Effector memory CD4-positive, alpha-beta T cell (primary cell): ENCODE measurements at regions not wholly inside any gene's neighbourhood (a gene's known extent, or its start where the extent isn't known, plus 50 kb on each side); places are given as distances from the start of the nearest gene placed in this dataset.

Experiments
- DNase-seq, 3 donors: peaks; one replicate each; pipeline ENCODE4 v3.0.0-alpha.2; 2020
- H3K27ac ChIP-seq: 2 replicates; pipeline ENCODE4 v1.7.0; 2013; ENCODE audit warnings: mild to moderate bottlenecking, low read length, moderate library complexity; ENCODE audit not compliant: insufficient read depth, poor library complexity, severe bottlenecking
- H3K27me3 ChIP-seq: replicated peaks from 2 replicates; pipeline ENCODE4 v1.7.0; 2013; ENCODE audit warnings: mild to moderate bottlenecking, low read length; ENCODE audit not compliant: insufficient read depth, control insufficient read depth, poor library complexity, severe bottlenecking
- H3K36me3 ChIP-seq: 2 replicates; pipeline ENCODE4 v1.7.0; 2013; ENCODE audit warnings: mild to moderate bottlenecking, low read length, moderate library complexity; ENCODE audit not compliant: control insufficient read depth, insufficient read depth
- H3K4me1 ChIP-seq: 2 replicates; pipeline ENCODE4 v1.7.0; 2013; ENCODE audit warnings: low read length, mild to moderate bottlenecking; ENCODE audit not compliant: control insufficient read depth, insufficient read depth, poor library complexity, severe bottlenecking
- H3K4me3 ChIP-seq: 2 replicates; pipeline ENCODE4 v1.7.0; 2013; ENCODE audit warnings: low read length, low read depth, mild to moderate bottlenecking; ENCODE audit not compliant: insufficient read depth, poor library complexity, severe bottlenecking
- H3K9me3 ChIP-seq: 2 replicates; pipeline ENCODE4 v1.7.0; 2013; ENCODE audit warnings: mild to moderate bottlenecking, low read length, moderate library complexity; ENCODE audit not compliant: control insufficient read depth

- H3K27ac ChIP-seq, result no peak overlapping the region
- H3K36me3 ChIP-seq, result no peaks in the 10 kb centered on the region
- no peaks in the 10 kb centered on the region for H3K9me3 ChIP-seq
- H3K4me3 ChIP-seq, result no peak overlapping the region
- H3K4me1 ChIP-seq, result no peaks in the 10 kb centered on the region
- DNase-seq, result no peak
- H3K27me3 ChIP-seq, result no peaks in the 10 kb centered on the region
These were observed 1063.1 kb downstream of the NTRK3 start for GRCh38 chr15:87193481-87193880.

- no peak overlapping the region for H3K27ac ChIP-seq
- H3K4me3 ChIP-seq, result no peak overlapping the region
- DNase-seq, result no peak
- no peaks in the 10 kb centered on the region for H3K36me3 ChIP-seq
- H3K27me3 ChIP-seq, result no peaks in the 10 kb centered on the region
- no peaks in the 10 kb centered on the region for H3K4me1 ChIP-seq
- H3K9me3 ChIP-seq, result no peaks in the 10 kb centered on the region
These were observed 1088.0 kb downstream of the AGBL1 start for GRCh38 chr15:87167706-87168105.

- H3K4me3 ChIP-seq, result no peak overlapping the region
- no peak overlapping the region for H3K27ac ChIP-seq
- H3K9me3 ChIP-seq, result no peaks in the 10 kb centered on the region
- H3K27me3 ChIP-seq, result no peaks in the 10 kb centered on the region
- DNase-seq, result no peak
- no peaks in the 10 kb centered on the region for H3K36me3 ChIP-seq
- no peaks in the 10 kb centered on the region for H3K4me1 ChIP-seq
These were observed 1087.4 kb downstream of the AGBL1 start for GRCh38 chr15:87167055-87167454.

GRCh38 chr15:87155771-87156170, 1076.1 kb downstream of the AGBL1 start:
- Histone ChIP-seq H3K9me3 (no peaks in the 10 kb centered on the region), H3K27ac (no peak overlapping the region), H3K27me3 (no peaks in the 10 kb centered on the region), H3K36me3 (no peaks in the 10 kb centered on the region), H3K4me1 (no peaks in the 10 kb centered on the region), H3K4me3 (no peak overlapping the region)
- no peak for DNase-seq

- no peaks in the 10 kb centered on the region for H3K9me3 ChIP-seq
- H3K27ac ChIP-seq, result no peak overlapping the region
- H3K27me3 ChIP-seq, result no peaks in the 10 kb centered on the region
- no peaks in the 10 kb centered on the region for H3K36me3 ChIP-seq
- DNase-seq, result no peak
- no peaks in the 10 kb centered on the region for H3K4me1 ChIP-seq
- no peak overlapping the region for H3K4me3 ChIP-seq
These were observed 1075.1 kb downstream of the AGBL1 start for GRCh38 chr15:87154761-87155160.

GRCh38 chr15:87151202-87151748, 1071.6 kb downstream of the AGBL1 start:
- no peak for DNase-seq
- no peaks in the 10 kb centered on the region for H3K9me3 ChIP-seq

GRCh38 chr15:87145696-87146095, 1066.0 kb downstream of the AGBL1 start:
- DNase-seq, result no peak
- Histone ChIP-seq H3K9me3 (no peaks in the 10 kb centered on the region), H3K27ac (no peak overlapping the region), H3K36me3 (no peaks in the 10 kb centered on the region), H3K4me1 (no peaks in the 10 kb centered on the region), H3K27me3 (no peaks in the 10 kb centered on the region), H3K4me3 (no peak overlapping the region)

More at GRCh38 chr15:87151202-87151748, 1071.6 kb downstream of the AGBL1 start:
- Histone ChIP-seq H3K27ac (no peak overlapping the region), H3K27me3 (no peaks in the 10 kb centered on the region), H3K4me3 (no peak overlapping the region), H3K4me1 (no peaks in the 10 kb centered on the region), H3K36me3 (no peaks in the 10 kb centered on the region)

DNA sequence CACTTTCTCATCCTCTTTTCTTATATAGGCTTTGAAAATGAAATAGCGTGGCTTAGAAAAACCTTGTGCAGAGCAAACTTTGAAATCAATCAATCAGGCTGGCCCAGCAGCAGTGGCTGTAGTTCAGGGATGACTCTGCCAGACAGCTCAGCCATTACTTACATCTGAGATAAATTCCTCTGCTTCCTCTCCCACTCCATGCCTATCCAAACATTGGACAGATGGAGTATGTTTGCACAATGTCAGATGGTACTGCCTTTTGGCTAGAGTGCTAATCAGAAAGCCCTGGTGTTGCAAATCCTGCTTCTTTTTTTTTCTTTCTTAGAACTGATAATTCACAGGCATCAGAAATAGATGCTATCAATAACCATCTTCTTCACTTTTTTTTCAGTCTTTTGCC, 1065.1 kb downstream of the AGBL1 start:
- Histone ChIP-seq H3K27me3 (no peaks in the 10 kb centered on the region), H3K4me3 (no peak overlapping the region), H3K36me3 (no peaks in the 10 kb centered on the region), H3K9me3 (no peaks in the 10 kb centered on the region), H3K27ac (no peak overlapping the region), H3K4me1 (no peaks in the 10 kb centered on the region)
- DNase-seq, result no peak

DNA sequence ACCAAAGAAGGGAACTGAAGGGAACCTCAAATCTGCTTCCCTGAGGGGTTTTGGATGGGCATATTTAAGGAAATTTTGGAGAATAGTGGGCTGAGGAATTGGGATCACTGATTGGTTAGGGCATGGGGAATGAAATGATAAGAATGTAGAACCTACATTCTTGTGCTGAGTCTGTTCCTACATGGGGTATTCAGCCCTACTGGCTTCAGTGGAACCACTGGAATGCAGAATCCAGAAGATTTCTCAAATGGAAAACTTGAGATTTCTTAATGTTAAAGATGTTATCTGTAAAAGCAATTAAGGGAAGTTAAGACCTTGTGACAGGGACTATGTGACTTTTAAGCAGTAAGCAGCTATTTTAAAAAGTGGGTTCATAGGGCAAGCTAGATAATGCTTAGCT, 1062.4 kb downstream of the AGBL1 start:
- Histone ChIP-seq H3K36me3 (no peaks in the 10 kb centered on the region), H3K27ac (no peak overlapping the region), H3K27me3 (no peaks in the 10 kb centered on the region), H3K4me1 (no peaks in the 10 kb centered on the region), H3K9me3 (no peaks in the 10 kb centered on the region), H3K4me3 (no peak overlapping the region)
- no peak for DNase-seq

DNA sequence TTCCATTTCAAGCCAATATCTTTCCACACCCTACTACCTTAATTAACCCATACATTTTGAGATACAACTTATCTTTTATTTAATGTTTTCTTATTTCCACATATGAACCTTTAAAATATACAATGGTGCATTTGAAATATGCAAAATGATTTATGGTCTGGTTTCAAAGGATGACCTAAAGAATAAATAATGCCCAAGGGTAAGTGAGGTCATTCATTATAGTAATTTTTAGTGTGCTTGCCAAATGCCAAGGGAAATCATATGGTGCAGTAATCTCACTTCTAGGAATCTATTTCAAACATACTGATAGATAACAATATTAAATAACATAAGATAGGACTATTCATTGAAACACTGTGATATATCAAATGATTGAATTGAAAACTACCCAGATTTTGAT, 1055.4 kb downstream of the AGBL1 start:
- Histone ChIP-seq H3K27me3 (no peaks in the 10 kb centered on the region), H3K27ac (no peak overlapping the region), H3K4me3 (no peak overlapping the region), H3K4me1 (no peaks in the 10 kb centered on the region), H3K36me3 (no peaks in the 10 kb centered on the region), H3K9me3 (no peaks in the 10 kb centered on the region)
- DNase-seq, result no peak

DNA sequence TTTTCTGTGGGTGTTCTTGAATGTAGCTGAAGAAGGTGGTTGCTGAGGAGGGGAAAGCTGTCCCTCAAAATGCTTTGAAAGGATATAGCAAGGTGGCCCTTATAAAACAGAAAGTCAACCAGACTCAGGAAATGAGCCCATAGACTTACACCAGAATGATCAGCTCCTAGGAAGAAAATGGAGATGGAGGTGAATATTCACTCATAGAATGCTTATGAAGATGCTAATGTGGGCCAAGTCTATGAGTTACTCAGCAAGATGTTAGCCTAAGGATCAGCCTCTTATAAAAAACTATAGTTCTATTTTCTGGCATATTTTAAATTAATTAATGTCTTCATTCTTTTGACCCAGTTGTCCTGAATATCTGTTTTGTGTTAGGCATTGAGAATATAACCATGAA, 1054.0 kb downstream of the AGBL1 start:
- DNase-seq, result no peak
- no peak overlapping the region for H3K4me3 ChIP-seq
- no peaks in the 10 kb centered on the region for H3K27me3 ChIP-seq
- H3K9me3 ChIP-seq, result no peaks in the 10 kb centered on the region
- H3K36me3 ChIP-seq, result no peaks in the 10 kb centered on the region
- H3K27ac ChIP-seq, result no peak overlapping the region
- no peaks in the 10 kb centered on the region for H3K4me1 ChIP-seq
